HG03108 (cell line): ENCODE measurements at regions not wholly inside any gene's neighbourhood (a gene's known extent, or its start where the extent isn't known, plus 50 kb on each side); places are given as distances from the start of the nearest gene placed in this dataset.
"Not testable (repeated sequence)": the region's sequence is repeated elsewhere in the genome, so short reads cannot be mapped to it uniquely, and the experiment has no call there.

ENCODE experiments used
- ATAC-seq: cut with Tn5 transposase; IDR thresholded peaks from one replicate; pipeline ENCODE4 v1.9.1; 2021; ENCODE audit warnings: moderate library complexity; ENCODE audit not compliant: unreplicated experiment

GRCh38 chr5:118606940-118607339 lies 381.4 kb downstream of the DTWD2 start:
- ATAC-seq = no peak

DNA sequence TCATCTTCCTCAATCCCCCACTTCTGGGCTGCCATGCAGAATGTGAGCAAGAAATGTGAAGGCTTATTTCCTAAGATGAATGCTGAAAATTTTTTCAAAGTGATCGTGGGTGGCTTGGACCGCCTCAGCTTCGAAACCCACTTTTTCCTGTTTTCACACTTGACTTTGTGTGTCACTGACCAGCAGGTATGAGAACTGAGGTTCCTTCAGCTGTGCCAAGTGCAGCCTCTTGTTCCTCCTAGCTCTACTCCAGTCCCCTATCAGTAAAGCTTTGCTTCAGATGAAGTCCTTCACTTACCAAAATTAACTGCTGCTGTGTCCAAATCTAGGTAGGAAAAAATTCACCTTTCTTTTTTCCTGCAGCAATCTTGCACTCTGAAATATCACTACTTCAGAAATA lies 382.6 kb downstream of the DTWD2 start:
- ATAC-seq = no peak

- no peak for ATAC-seq
These were observed 384.2 kb downstream of the DTWD2 start for GRCh38 chr5:118604106-118604505.

DNA sequence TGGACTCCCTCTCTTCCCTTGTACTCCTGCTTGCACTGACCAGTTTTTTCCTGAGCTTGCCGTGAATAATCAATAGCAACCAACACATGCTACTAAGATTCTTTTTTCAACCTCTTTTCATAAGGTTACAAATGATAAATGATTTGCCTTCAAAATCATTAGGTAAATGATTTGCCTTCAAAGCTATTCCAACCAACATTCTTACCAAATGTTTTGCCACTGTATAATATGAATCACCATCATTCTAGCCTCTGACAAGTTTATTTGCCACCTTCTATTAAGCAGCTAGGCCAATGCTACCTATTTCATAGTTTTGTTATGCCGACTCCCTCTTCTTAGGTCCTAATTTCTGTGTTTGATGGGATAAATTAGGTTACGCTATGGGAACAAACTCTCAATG lies 385.1 kb downstream of the DTWD2 start:
- ATAC-seq = no peak

- ATAC-seq = no peak
These were observed 390.0 kb downstream of the DTWD2 start for GRCh38 chr5:118598311-118598710.

DNA sequence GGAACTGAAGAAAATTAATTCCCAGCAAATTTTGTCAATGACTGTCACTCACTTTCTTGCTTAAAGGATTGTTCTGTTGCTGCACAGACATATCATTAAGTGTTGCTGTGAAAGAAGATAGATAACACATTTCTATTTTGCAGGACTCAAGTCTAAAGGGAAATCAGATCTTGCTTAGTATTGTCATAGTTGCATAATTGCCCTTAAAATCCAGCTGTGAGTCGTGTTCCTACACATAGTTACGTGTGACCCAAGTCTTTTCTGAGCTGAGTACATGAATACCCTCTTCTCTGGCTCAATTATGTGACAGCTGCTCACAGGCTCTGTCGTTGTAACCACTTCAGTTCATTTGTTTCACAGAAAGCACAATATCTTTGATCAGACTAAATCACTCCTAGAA lies 390.8 kb downstream of the DTWD2 start:
- no peak for ATAC-seq

GRCh38 chr5:118596255-118596654 lies 392.1 kb downstream of the DTWD2 start:
- no peak for ATAC-seq

DNA sequence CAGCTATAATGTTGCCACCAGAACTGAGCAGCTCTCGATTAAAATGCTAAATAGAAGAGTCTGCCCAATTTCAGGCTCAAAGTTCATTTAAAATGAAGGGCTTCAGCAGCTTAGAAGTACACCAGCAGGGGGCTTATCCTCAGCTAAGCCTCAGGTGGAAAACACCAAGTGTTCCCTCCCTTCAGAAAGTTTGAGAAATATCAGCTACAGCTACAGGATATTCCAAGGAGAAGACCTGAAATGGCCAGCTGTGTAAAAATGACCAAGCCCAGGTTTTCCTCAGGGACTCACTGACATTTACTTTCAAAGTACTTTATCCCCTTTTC lies 395.4 kb downstream of the DTWD2 start:
- no peak for ATAC-seq

- ATAC-seq = no peak
These were observed 395.9 kb downstream of the DTWD2 start for GRCh38 chr5:118592229-118593002.

- no peak for ATAC-seq
These were observed 397.5 kb downstream of the DTWD2 start for GRCh38 chr5:118590806-118591205.

DNA sequence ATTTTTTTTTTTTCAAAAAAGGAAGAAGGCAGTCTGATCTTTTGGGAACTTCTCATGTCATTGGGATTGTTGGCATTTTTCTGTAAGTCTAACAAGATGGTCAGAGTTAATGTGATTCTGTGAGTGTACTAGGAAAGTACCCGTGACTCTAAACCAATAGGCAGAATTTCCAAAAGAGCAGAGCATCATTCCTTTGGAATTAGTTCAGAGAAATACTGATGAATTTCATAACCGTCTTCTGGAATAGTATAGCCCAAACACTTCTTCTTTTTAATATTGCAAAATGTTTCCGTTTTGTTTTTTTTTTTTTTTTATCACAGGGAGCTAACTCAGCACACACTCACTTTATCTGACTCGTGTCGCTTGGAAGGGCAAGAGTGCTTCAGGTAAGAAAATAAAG lies 407.4 kb downstream of the DTWD2 start:
- ATAC-seq = no peak

DNA sequence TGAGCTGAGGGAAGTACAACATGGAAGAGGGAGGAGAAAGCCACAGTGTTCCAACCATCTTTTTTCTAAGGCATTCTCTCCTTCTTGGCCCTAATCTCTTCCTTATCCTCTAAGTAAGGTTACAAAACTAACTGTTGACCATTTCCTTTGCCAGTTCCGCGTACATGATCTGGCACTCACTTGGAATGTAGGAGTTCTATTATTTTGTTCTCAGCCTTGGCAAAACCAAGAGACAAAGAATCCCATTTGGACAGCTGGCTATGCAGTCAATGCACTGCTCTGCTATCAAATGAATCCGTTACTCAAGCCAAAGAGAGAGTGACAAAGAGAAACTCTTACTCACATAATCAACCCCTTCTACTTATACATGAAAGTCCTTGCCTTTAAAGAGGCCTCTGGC lies 410.3 kb downstream of the DTWD2 start:
- ATAC-seq = no peak

GRCh38 chr5:118577621-118578020 lies 410.7 kb downstream of the DTWD2 start:
- no peak for ATAC-seq

DNA sequence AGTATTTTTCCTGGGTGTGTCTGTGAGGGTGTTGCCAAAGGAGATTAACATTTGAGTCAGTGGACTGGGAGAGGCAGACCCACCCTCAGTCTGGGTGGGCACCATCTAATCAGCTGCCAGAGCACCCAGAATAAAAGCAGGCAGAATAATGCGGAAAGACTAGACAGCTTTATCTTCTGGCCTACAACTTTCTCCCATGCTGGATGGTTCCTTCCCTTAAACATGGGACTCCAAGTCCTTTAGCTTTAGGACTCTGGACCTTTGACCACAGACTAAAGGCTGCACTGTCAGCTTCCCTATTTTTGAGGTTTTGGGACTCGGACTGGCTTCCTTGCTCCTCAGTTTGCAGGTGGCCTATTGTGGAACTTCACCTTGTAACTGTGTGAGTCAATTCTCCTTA lies 418.1 kb downstream of the DTWD2 start:
- ATAC-seq = not testable (repeated sequence)

GRCh38 chr5:118569596-118569995 lies 418.8 kb downstream of the DTWD2 start:
- not testable (repeated sequence) for ATAC-seq

DNA sequence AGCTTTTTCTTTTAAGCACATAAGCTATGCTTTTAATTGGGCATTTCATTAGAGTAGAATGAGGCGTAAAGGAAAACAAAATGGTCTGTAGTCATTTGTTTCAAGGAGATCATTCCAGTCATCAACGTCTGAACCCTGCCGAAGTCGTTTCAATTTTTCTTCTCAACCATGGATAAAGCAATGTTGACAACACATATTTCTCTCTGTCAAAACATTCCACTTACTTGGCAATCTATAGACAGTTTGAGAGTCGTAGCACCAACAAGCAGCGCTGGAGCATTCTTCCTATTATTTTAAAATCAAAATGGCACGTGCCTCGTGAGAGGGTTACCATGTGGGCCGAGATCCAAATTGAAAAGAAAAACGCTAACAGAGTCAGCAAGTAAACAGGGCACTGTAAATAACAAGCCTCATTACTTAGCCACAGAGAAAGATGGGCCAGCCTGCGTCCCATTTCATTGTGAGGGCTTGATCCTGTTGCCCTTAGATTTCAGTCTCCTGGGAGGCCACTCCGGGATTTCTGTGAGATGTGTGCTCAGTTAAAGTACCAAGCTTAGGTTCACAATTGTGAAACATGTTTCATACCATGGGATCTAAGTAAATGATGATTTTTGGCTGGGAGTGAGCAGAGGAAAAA lies 422.9 kb downstream of the DTWD2 start:
- ATAC-seq = no peak

DNA sequence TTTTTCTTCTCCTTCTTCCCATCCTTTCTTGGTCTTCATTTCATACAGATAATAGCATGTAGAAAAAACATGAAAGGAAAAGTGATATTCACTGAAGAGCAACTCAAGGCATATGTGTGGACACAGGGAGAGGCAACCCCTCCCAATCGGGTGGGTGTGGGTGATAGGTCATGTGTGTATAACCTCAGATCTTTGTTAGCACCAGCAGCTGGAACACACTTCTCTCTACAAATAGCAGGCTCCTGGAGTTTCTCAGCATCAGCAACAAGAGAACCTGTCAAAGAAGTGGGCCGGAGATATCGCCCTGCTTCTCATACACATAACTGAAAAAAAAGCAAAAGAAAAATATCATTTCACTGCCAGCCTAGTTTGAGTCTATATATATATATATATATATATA lies 426.4 kb downstream of the DTWD2 start:
- no peak for ATAC-seq

DNA sequence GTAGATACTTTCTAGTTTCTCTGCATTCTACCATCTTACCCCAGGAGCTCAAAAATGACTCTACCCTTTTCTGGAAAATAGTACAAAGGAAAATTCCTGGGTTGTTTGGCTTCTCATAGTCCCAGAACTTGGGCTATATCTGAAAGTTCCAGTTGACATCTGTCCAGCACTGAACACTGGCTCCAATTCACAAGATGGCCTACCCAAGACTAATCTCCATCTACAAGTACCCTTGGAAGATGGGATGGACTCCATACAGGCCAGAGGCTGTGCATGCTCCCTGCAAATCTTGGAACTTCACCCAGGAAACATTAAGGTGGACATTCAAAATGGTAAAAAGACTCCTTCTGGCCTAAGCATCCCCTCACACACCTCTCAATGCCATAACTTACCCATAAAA lies 427.1 kb downstream of the DTWD2 start:
- no peak for ATAC-seq

DNA sequence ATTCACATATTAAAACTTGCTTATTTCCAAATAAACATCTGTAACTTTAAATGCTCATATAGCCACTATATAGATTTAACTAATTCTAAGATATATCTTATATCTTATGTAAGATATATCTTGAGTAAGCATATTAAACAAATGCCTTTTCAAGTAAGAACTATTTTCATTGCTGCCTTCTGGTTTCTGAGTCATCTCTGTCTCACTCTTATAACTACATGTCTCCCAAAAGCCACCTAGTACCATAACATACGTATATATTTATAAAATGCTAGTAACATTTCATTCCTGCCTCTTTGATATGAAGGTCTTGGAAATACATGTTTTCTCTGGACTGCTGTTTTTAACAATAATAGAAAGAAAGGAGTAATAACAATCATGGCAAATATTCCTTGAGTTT lies 429.5 kb downstream of the DTWD2 start:
- no peak for ATAC-seq

GRCh38 chr5:118557251-118557661 lies 431.1 kb downstream of the DTWD2 start:
- ATAC-seq = no peak

- ATAC-seq = no peak
These were observed 431.6 kb downstream of the DTWD2 start for GRCh38 chr5:118556792-118557191.

- ATAC-seq = no peak
These were observed 432.6 kb downstream of the DTWD2 start for GRCh38 chr5:118555727-118556126.

DNA sequence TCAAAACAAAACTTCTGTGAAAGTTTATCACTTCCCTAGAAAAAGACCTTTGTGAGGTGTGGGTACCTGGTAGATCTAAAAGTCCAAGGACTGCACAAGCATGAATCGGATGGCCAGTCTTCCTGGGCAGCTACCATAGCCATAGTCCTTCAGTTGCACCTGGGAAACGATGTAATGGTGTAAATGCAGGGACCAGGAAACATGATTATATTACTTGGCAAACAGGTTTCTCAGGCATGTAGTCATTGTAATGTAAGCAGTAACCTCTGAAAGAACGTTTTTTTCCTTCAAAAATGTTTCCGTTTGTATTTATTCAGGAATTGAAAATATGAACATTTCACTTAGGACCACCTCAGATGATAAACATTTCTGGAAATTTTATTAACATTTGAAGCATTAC lies 433.4 kb downstream of the DTWD2 start:
- ATAC-seq = no peak
